ENCODE measurements at regions not wholly inside any gene's neighbourhood (a gene's known extent, or its start where the extent isn't known, plus 50 kb on each side); places are given as distances from the start of the nearest gene placed in this dataset.

- TF ChIP-seq POLR2A (IDR thresholded peaks at IDR 0.05) (no peak), CTCF (IDR thresholded peaks at IDR 0.05) (no peak)
These were observed 105.5 kb downstream of the RPE65 start for GRCh38 chr1:68344208-68344607.
